Osteocyte (in vitro differentiated cells): ENCODE measurements at regions not wholly inside any gene's neighbourhood (a gene's known extent, or its start where the extent isn't known, plus 50 kb on each side); places are given as distances from the start of the nearest gene placed in this dataset.

Experiments
- DNase-seq: peaks from one replicate; pipeline ENCODE4 v3.0.0; 2021; ENCODE audit warnings: mixed read lengths; ENCODE audit not compliant: unreplicated experiment; ENCODE audit errors: extremely low spot score
- H3K27ac Mint-ChIP-seq: one replicate; pipeline ENCODE4 v1.8.0; 2021; ENCODE audit warnings: mild to moderate bottlenecking, mixed read lengths; ENCODE audit not compliant: unreplicated experiment
- H3K27me3 Mint-ChIP-seq: one replicate; pipeline ENCODE4 v1.8.0; 2021; ENCODE audit warnings: mixed read lengths; ENCODE audit not compliant: unreplicated experiment
- H3K36me3 Mint-ChIP-seq: one replicate; pipeline ENCODE4 v1.8.0; 2021; ENCODE audit warnings: mixed read lengths; ENCODE audit not compliant: unreplicated experiment
- H3K4me1 Mint-ChIP-seq: one replicate; pipeline ENCODE4 v1.8.0; 2021; ENCODE audit warnings: mixed read lengths; ENCODE audit not compliant: unreplicated experiment
- H3K4me3 Mint-ChIP-seq: one replicate; pipeline ENCODE4 v1.8.0; 2021; ENCODE audit warnings: mild to moderate bottlenecking, moderate library complexity, mixed read lengths; ENCODE audit not compliant: unreplicated experiment
- H3K9me3 Mint-ChIP-seq: one replicate; pipeline ENCODE4 v1.8.0; 2021; ENCODE audit warnings: mixed read lengths; ENCODE audit not compliant: unreplicated experiment
- CTCF ChIP-seq: fragments of 200-600 bp; sonication (generic); IDR thresholded peaks from 2 replicates; pipeline ENCODE4 v1.5.0; 2021; ENCODE audit warnings: antibody characterized with exemption, mild to moderate bottlenecking, moderate library complexity

GRCh38 chr15:35834866-35835265 lies 288.9 kb upstream of the DPH6 start:
- Mint-ChIP-seq H3K36me3 (no peaks in the 10 kb centered on the region), H3K4me3 (no peak overlapping the region), H3K27me3 (no peaks in the 10 kb centered on the region), H3K4me1 (peaks cover 23% of the 10 kb centered on the region), H3K27ac (no peak overlapping the region), H3K9me3 (peaks cover 13% of the 10 kb centered on the region)
- no peak for DNase-seq
- TF ChIP-seq CTCF = no peak

GRCh38 chr15:35838424-35839111 lies 292.6 kb upstream of the DPH6 start:
- Mint-ChIP-seq H3K9me3 (peaks cover 4% of the 10 kb centered on the region), H3K27me3 (no peaks in the 10 kb centered on the region), H3K27ac (no peak overlapping the region), H3K4me1 (peaks cover 23% of the 10 kb centered on the region), H3K4me3 (no peak overlapping the region), H3K36me3 (no peaks in the 10 kb centered on the region)
- no peak for DNase-seq
- TF ChIP-seq CTCF = no peak

GRCh38 chr15:35842631-35843030 lies 296.7 kb upstream of the DPH6 start:
- H3K27ac Mint-ChIP-seq = no peak overlapping the region
- H3K36me3 Mint-ChIP-seq = no peaks in the 10 kb centered on the region

GRCh38 chr15:35843498-35843897 lies 297.5 kb upstream of the DPH6 start:
- Mint-ChIP-seq H3K27me3 (no peaks in the 10 kb centered on the region), H3K9me3 (no peaks in the 10 kb centered on the region), H3K27ac (no peak overlapping the region), H3K4me3 (no peak overlapping the region), H3K36me3 (no peaks in the 10 kb centered on the region), H3K4me1 (peaks cover 12% of the 10 kb centered on the region)
- no peak for TF ChIP-seq CTCF
- no peak for DNase-seq

More at GRCh38 chr15:35842631-35843030, 296.7 kb upstream of the DPH6 start:
- Mint-ChIP-seq H3K4me3 (no peak overlapping the region), H3K9me3 (no peaks in the 10 kb centered on the region), H3K27me3 (no peaks in the 10 kb centered on the region), H3K4me1 (peaks cover 12% of the 10 kb centered on the region)
- TF ChIP-seq CTCF = no peak
- no peak for DNase-seq

- TF ChIP-seq CTCF = no peak
- no peak for DNase-seq
- Mint-ChIP-seq H3K4me1 (peaks cover 7% of the 10 kb centered on the region), H3K4me3 (no peak overlapping the region), H3K36me3 (no peaks in the 10 kb centered on the region), H3K27me3 (no peaks in the 10 kb centered on the region), H3K9me3 (no peaks in the 10 kb centered on the region), H3K27ac (no peak overlapping the region)
These were observed 304.3 kb upstream of the DPH6 start for GRCh38 chr15:35850284-35850683.
